Muscle layer of colon (tissue), 2 donors: ENCODE measurements at regions not wholly inside any gene's neighbourhood (a gene's known extent, or its start where the extent isn't known, plus 50 kb on each side); places are given as distances from the start of the nearest gene placed in this dataset.

Experiments used
- H3K27ac ChIP-seq: one replicate; pipeline ENCODE4 v1.7.0; 2013; ENCODE audit warnings: low read depth, mild to moderate bottlenecking, low read length, moderate library complexity
- H3K27me3 ChIP-seq, 2 donors: one replicate each; pipeline ENCODE4 v1.7.0; 2013; ENCODE audit warnings: low read length in 2 of 2, mild to moderate bottlenecking in 2 of 2; ENCODE audit not compliant: insufficient read depth in 2 of 2, control insufficient read depth in 1 of 2
- H3K36me3 ChIP-seq: one replicate; pipeline ENCODE4 v1.7.0; 2013; ENCODE audit warnings: mild to moderate bottlenecking, low read length; ENCODE audit not compliant: insufficient read depth
- H3K4me1 ChIP-seq: one replicate; pipeline ENCODE4 v1.7.0; 2013; ENCODE audit warnings: mild to moderate bottlenecking, low read length; ENCODE audit not compliant: insufficient read depth
- H3K4me3 ChIP-seq, 2 donors: one replicate each; pipeline ENCODE4 v1.7.0; 2013; ENCODE audit warnings: low read length in 2 of 2, low read depth in 1 of 2, mild to moderate bottlenecking in 1 of 2, moderate library complexity in 1 of 2
- H3K9ac ChIP-seq: one replicate; pipeline ENCODE4 v1.7.0; 2013; ENCODE audit warnings: low read length
- H3K9me3 ChIP-seq: one replicate; pipeline ENCODE4 v1.7.0; 2013; ENCODE audit warnings: mild to moderate bottlenecking, low read length
- donor health status: abdominal sarcoma.
- donor health status: Adenocarcinoma of cecum.

DNA sequence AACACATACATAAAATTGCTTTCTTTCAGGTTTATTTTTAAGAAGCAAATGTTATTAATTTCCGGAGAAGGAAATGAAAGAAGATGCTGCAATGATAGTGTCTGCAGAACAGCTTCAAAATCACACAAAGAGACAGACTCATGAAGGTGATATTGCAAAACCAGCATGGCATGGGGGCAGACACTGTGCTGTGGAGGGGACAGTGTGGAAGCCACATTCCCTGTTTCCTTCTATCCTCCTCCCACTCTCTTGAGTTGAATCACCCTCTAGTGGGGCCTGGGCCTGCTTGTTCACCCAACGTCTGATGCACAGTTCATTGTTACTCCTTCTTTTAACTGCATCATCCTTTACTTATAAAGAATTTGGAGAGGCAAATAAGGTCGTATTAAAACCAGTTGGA is 104.0 kb upstream of the INSIG1 start:
- Histone ChIP-seq H3K4me1 (no peaks in the 10 kb centered on the region), H3K27me3 (peaks cover 0 to 6% of the 10 kb centered on the region in 2 donors), H3K9ac (no peak overlapping the region), H3K27ac (no peak overlapping the region), H3K9me3 (peaks cover 9% of the 10 kb centered on the region), H3K4me3 (no peak overlapping the region), H3K36me3 (no peaks in the 10 kb centered on the region)

DNA sequence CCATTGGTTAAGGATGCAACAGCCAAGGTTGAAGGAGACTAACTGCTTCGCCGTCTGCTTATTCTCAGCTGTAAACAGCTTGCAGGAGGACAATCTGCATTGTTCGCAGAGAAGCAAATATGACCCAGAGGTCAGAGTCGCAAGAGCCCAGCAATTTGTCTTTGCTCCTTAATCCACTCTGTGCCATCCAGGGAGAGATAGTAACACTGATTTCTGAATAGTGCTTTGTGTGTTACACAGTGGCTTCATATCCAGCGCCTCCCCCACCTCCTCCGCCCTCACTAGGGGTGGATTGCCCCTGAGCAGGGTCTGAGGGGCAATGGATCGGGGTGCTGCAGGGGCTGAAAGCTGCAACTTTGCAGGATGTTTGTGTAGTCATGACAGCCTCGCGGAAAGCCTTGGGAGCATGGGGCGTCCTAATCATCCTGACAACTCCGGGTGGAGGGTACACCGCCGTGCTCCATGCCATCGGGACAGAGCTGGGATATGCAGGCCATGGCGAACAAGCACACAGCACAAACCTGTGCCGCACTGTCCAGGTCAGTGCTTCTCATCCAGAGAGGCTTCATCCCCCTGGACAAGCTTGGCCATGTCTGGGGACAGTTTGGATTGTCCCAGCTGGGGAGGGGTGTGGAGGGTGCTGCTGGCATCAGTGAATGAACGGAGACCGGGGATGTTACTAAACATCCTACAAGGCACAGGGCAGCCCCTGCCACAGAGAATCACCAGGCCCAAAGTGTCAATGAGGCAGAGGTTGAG is 103.1 kb upstream of the INSIG1 start:
- no peak overlapping the region for H3K9ac ChIP-seq
- no peak overlapping the region for H3K27ac ChIP-seq
- peaks cover 0 to 6% of the 10 kb centered on the region in 2 donors for H3K27me3 ChIP-seq
- no peaks in the 10 kb centered on the region for H3K4me1 ChIP-seq
- no peaks in the 10 kb centered on the region for H3K36me3 ChIP-seq
- peaks cover 9% of the 10 kb centered on the region for H3K9me3 ChIP-seq
- H3K4me3 ChIP-seq = no peak overlapping the region

DNA sequence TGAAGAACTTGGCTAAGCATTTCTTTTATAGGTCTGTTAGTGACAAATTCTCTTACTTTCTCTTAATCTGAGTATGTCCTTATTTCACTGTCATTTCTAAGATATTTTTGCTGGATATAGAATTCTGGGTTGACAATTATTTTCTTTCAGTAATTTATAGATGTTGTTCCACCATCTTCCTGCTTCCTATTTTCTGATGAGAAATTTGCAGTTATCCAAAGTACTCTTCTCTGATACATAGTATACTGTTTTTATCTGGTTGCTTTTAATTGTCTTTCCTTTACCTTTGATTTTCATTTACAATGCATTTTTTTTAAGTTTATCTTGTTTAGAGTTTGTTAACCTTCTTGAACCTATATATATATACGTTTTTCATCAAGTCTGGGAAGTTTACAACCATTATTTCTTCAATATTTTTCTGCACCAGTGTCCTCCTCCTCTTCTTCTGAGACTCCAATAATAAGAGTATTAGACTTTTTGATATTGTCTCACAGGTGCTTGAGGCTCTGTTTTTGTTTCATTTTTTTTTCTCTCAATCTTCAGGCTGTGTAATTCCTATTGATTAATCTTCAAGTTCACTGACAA is 101.6 kb upstream of the INSIG1 start:
- peaks cover 9% of the 10 kb centered on the region for H3K9me3 ChIP-seq
- H3K9ac ChIP-seq = no peak overlapping the region
- H3K27ac ChIP-seq = no peak overlapping the region
- H3K4me3 ChIP-seq = no peak overlapping the region
- H3K4me1 ChIP-seq = no peaks in the 10 kb centered on the region
- H3K27me3 ChIP-seq = peaks cover 0 to 2% of the 10 kb centered on the region in 2 donors
- H3K36me3 ChIP-seq = no peaks in the 10 kb centered on the region

DNA sequence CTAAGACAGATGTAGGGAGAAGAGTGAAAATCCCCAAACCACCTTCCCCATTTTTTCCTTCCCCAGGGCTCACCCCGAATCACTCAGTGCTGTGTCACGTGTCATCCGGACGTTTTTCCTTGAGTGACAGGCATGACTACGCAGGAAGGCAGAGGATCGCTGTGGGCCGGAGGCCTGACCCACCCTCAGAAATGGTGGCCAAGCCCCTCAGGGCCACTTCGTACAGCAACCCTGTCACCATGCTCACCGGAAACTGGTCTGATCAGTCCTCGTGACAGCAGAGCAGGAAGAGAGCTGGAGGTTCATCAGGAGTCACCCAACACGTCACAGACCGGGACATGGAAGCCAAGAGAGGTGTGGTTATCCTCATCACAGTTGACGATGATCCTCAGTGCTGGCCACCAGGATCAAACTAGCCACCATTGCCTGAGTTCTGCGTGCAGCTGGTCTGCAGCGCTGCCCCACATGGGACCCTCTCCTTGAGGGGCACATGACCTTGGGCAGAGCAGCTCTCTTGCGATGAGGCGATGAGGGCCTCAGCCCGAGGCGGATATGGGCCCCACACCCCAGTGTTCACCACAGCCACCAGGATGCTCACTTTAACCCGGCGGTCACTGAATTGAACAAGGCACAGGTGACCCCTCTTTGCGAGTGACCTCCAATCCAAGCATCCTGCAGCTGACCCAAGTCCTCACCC is 99.3 kb upstream of the INSIG1 start:
- H3K4me1 ChIP-seq = no peaks in the 10 kb centered on the region
- H3K27ac ChIP-seq = no peak overlapping the region
- no peaks in the 10 kb centered on the region for H3K36me3 ChIP-seq
- H3K27me3 ChIP-seq = no peaks in the 10 kb centered on the region
- H3K9ac ChIP-seq = no peak overlapping the region
- H3K4me3 ChIP-seq = no peak overlapping the region
- H3K9me3 ChIP-seq = peaks cover 9% of the 10 kb centered on the region

DNA sequence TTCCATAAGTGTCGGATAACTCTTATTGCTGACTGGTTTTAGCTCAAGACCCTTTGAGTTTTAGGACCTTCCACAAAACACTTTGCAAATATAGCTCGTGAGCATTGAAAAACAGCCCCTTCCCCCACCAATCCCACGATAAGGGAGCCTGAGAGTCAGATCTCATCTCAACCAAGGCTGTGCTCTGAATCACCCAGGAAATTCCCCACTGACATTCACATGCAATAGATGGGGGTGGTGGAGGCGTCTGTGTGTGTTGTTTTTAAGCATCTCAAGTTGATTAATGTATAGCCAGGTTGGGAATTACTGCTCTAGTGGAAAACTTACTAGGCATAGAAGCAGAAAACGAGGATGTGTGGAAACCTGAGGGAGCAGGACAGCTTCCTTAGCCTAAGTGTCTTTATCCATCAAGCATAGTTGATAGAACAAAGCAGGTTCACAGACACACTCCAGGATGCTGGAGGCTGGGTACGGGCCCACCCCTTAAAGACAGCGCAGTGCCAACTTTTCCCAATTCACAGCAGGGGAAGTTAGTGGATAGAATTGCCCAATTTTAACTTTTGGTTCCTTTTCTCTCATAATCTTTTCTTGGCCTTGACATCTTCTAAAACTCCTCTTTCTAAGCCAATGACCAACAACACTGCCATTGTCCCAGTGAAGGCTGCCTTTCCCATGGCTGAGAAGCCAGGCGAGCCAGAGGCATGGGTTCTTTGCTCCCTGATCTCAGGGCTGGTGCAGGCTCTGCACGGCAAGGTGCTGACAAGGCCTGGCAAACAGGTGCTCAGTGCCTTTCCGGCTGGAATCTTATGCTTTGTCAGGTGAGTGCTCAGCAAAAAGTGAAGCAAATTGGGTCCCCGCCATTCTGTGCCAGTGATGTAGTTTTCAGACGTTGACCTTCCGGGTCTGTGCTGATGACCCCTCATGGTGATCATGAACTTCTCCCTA is 98.5 kb upstream of the INSIG1 start:
- H3K27me3 ChIP-seq = no peaks in the 10 kb centered on the region
- no peak overlapping the region for H3K9ac ChIP-seq
- no peaks in the 10 kb centered on the region for H3K36me3 ChIP-seq
- H3K9me3 ChIP-seq = peaks cover 9% of the 10 kb centered on the region
- H3K4me3 ChIP-seq = no peak overlapping the region
- no peaks in the 10 kb centered on the region for H3K4me1 ChIP-seq
- H3K27ac ChIP-seq = no peak overlapping the region

DNA sequence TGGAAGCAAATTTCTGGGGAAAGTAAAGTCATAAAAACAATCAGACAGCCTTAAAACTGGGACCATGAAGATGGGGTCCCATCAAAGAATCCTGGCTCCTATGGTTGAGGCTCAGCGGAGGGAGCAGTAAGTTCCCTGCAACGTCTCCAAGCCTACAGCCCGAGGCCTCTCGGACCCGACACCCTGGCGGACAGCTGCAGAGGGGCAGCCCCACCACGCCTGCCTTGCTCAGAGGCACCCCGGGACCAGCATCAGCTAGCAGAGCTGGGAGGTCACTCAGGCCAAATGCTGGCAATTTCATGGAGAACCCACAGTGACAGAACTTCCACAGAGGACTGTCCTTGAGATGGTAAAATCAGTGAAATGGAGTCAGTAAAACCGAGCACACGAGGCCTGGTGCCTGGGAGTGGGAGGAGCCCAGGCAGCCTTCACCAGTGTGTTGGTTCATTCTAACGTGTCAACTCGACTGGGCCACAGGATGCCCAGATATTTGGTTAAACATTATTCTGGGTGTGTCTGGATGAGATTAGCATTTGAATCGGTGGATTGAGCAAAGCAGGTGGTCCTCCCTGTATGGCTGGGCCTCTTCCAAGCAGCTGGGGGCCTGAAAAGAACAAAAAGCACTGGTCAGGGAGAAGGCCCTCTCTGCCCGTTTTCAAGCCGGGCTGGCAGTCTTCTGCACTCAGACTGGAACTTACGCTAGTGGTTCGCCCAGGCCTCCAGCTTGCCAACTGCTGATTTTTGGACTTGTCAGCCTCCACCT is 96.2 kb upstream of the INSIG1 start:
- Histone ChIP-seq H3K9me3 (peaks cover 5% of the 10 kb centered on the region), H3K4me1 (peaks cover 8% of the 10 kb centered on the region), H3K27me3 (no peaks in the 10 kb centered on the region), H3K36me3 (no peaks in the 10 kb centered on the region), H3K27ac (no peak overlapping the region), H3K4me3 (no peak overlapping the region), H3K9ac (no peak overlapping the region)

DNA sequence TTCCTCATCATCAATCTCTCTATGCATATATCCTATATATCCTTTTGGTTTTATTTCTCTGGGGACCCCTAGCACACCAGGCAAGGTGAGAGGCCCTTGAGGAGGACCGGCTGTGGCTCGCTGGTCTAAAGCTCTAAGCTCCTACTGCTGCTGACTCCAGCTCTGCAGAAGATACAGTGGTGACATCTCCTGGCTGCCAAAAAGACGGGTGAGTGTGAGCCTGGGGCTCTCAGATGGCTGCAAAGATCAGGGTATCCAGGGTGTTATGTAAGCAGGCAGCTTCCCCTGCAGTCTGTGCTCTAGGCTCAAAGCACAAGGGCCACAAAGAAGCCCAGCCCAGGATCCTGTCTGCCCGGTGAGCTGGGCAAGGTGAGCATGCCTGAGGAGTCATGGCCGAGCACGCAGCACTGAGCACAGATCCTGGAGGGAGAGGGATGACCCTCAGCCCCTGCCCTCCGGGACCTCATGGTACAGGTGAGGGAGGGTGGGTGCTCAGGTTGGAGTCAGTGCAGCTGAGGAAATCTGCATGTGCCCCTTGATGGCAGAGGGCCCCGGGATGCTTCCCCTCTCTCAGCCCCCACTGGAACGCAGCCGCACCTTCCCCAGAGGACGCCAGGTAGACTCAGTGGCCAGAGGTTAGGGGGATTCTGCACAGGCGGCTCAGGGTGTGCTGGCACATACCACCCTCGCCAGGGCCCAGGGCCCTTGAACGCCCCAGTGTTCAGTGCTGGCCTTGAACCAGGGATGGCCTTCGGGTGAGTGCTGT is 95.4 kb upstream of the INSIG1 start:
- Histone ChIP-seq H3K9ac (no peak overlapping the region), H3K4me3 (no peak overlapping the region)

DNA sequence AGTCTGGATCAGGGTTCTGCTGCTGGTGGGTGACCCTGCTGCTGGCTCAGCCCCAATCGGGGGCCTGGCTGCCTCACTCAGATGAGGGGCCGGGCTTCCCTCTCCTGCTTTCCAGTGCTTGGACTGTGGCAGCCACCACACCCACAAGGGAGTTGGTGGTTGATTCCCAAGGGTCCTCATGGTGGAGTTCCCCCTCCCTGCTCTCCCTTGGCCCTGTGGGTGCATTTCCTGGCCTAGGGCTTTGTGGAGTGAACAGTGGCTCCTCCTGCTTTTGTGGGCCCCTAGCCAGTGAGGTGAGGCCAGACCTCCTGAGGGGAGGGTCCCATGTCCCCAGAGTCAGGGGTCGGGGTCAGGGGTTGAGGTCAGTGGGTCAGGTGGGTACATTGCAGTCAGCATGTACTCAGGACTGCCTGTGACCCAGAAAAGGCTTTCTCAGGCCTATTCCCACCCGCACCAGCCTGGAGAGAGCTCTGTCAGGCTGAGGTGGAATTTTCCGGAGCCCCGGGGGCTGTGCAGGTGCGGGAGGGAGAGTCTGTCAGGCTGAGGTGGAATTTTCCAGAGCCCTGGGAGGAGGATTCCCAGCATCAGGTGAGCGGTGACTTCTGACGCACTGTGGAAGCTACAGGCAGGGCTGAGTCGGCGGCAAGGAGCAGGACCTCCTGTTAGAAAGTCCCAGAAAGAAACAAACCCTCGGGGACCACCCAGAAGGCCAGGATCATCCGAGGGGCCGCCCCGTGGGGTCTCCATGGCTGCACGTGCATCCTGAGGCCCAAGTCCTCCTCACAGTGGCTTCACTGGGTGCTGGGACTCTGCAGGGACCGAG is 94.4 kb upstream of the INSIG1 start:
- Histone ChIP-seq H3K9ac (no peak overlapping the region), H3K9me3 (no peaks in the 10 kb centered on the region), H3K4me1 (peaks cover 8% of the 10 kb centered on the region), H3K27ac (no peak overlapping the region), H3K36me3 (no peaks in the 10 kb centered on the region), H3K27me3 (no peaks in the 10 kb centered on the region), H3K4me3 (no peak overlapping the region)

More for the DNA sequence above, 95.4 kb upstream of the INSIG1 start:
- Histone ChIP-seq H3K36me3 (no peaks in the 10 kb centered on the region), H3K27ac (no peak overlapping the region), H3K27me3 (no peaks in the 10 kb centered on the region), H3K9me3 (no peaks in the 10 kb centered on the region), H3K4me1 (peaks cover 8% of the 10 kb centered on the region)

DNA sequence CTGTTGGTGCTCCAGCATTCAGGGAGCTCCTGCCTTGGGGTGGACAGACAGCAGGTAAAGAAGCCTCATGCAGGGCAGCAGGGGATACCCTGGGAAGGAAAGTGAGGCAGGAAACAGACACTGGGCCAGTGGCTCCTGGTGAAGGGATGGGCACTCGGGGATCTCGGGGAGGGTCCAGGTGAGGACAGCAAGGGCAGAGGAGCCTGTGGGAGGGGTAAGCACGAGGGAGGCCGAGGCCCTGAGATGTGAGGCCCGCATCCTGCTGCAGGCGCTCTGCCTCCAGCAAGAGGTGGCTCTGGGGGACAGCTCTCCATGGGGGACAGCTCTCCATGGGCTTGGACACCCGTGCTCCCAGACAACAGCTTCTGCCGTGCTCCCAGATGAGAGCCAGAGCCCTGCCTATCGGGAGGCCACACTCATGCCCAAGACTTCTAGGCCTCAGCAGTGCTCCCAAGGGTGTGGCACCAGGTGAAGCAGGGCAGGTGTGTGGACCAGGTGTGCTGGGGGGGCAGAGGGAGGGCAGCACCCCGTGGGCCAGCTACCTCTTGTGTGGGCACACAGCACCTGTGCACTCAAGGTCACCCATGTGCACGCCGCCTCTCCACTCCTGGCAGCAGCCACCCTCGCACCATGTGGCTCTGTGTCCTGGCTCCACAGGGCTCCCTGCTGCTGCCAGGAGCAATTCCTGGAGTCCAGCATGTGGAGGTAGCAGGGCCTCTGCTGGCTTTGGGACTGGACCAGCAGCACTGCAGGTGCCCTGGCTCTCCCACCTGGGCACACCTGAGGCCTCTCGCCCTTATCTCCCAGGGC is 93.6 kb upstream of the INSIG1 start:
- no peaks in the 10 kb centered on the region for H3K9me3 ChIP-seq
- H3K27me3 ChIP-seq = no peaks in the 10 kb centered on the region
- peaks cover 8% of the 10 kb centered on the region for H3K4me1 ChIP-seq
- H3K9ac ChIP-seq = no peak overlapping the region
- no peak overlapping the region for H3K27ac ChIP-seq
- no peaks in the 10 kb centered on the region for H3K36me3 ChIP-seq
- no peak overlapping the region for H3K4me3 ChIP-seq
